Vagina (tissue), 2 donors: ENCODE measurements at regions not wholly inside any gene's neighbourhood (a gene's known extent, or its start where the extent isn't known, plus 50 kb on each side); places are given as distances from the start of the nearest gene placed in this dataset.

Source experiments
- DNase-seq, 2 donors: peaks; one replicate each; pipeline ENCODE4 v3.0.0-alpha.2; 2017; ENCODE audit errors: extremely low spot score in 2 of 2
- H3K27ac ChIP-seq: fragments of 200-600 bp; sonication (generic); one replicate; pipeline ENCODE4 v1.5.1; 2019
- H3K27me3 ChIP-seq: fragments of 200-600 bp; sonication (generic); one replicate; pipeline ENCODE4 v1.5.1; 2019
- H3K36me3 ChIP-seq, 2 donors: fragments of 200-600 bp; sonication (generic); one replicate each; pipeline ENCODE4 v1.5.1; 2017 to 2019
- H3K4me1 ChIP-seq: fragments of 200-600 bp; sonication (generic); one replicate; pipeline ENCODE4 v1.5.1; 2019
- H3K4me3 ChIP-seq, 2 donors: fragments of 200-600 bp; sonication (generic); 1 replicate in 1 of 2; 2 replicates in 1 of 2; pipeline ENCODE4 v1.5.1; 2016 to 2019
- H3K9me3 ChIP-seq: fragments of 200-600 bp; sonication (generic); one replicate; pipeline ENCODE4 v1.5.1; 2019
- CTCF ChIP-seq, 3 experiments: fragments of 450-650 bp in 2 of 3; fragments of 200-600 bp in 1 of 3; sonication (generic) in 1 of 3; IDR thresholded peaks; one replicate each; pipeline ENCODE4 v1.5.1; 2017 to 2019; ENCODE audit warnings: antibody characterized with exemption in 3 of 3, mild to moderate bottlenecking in 2 of 3, moderate library complexity in 2 of 3
- POLR2A ChIP-seq, 2 donors: fragments of 450-650 bp; IDR thresholded peaks; one replicate each; pipeline ENCODE4 v1.6.1; 2017; ENCODE audit warnings: antibody characterized with exemption in 2 of 2, mild to moderate bottlenecking in 2 of 2, moderate library complexity in 2 of 2
- POLR2AphosphoS5 ChIP-seq, 2 donors: sonication (generic); formaldehyde crosslinking; IDR thresholded peaks; one replicate each; pipeline ENCODE4 v1.9.0; 2017; ENCODE audit warnings: antibody characterized with exemption in 2 of 2, mild to moderate bottlenecking in 2 of 2, low read depth in 1 of 2; ENCODE audit not compliant: insufficient read depth in 1 of 2
- intact Hi-C: fragments of 100-400 bp; cut with DNase I; formaldehyde crosslinking; loops from one replicate; pipeline ENCODE4 v1.15.1; 2023

- TF ChIP-seq CTCF (IDR thresholded peaks at IDR 0.05): no peak
- TF ChIP-seq POLR2A (IDR thresholded peaks at IDR 0.05): no peak
- no peak for TF ChIP-seq POLR2AphosphoS5 (IDR thresholded peaks at IDR 0.05; ENCODE audit: insufficient read depth in 1 of 2, low read depth in 1 of 2)
- Histone ChIP-seq H3K4me3 (no peak overlapping the region), H3K27ac (no peak overlapping the region), H3K27me3 (no peaks in the 10 kb centered on the region), H3K36me3 (no peaks in the 10 kb centered on the region), H3K9me3 (no peaks in the 10 kb centered on the region), H3K4me1 (no peaks in the 10 kb centered on the region)
- no peak for DNase-seq
- intact Hi-C loops: no loop called here
Observed at GRCh38 chr4:28232376-28232775, 1371.7 kb downstream of the STIM2 start.

- no peak for TF ChIP-seq POLR2A (IDR thresholded peaks at IDR 0.05)
- TF ChIP-seq POLR2AphosphoS5 (IDR thresholded peaks at IDR 0.05; ENCODE audit: insufficient read depth in 1 of 2, low read depth in 1 of 2): no peak
- TF ChIP-seq CTCF (IDR thresholded peaks at IDR 0.05): no peak
- H3K27me3 ChIP-seq: no peaks in the 10 kb centered on the region
- H3K27ac ChIP-seq: no peak overlapping the region
- H3K4me1 ChIP-seq: no peaks in the 10 kb centered on the region
- no peaks in the 10 kb centered on the region for H3K9me3 ChIP-seq
- intact Hi-C loops: no loop called here
- DNase-seq: no peak
- no peak overlapping the region for H3K4me3 ChIP-seq
- no peaks in the 10 kb centered on the region for H3K36me3 ChIP-seq
Observed at GRCh38 chr4:28232951-28233350, 1372.3 kb downstream of the STIM2 start.

- no peaks in the 10 kb centered on the region for H3K9me3 ChIP-seq
- H3K4me3 ChIP-seq: no peak overlapping the region
- H3K4me1 ChIP-seq: no peaks in the 10 kb centered on the region
- H3K27ac ChIP-seq: no peak overlapping the region
- TF ChIP-seq POLR2A (IDR thresholded peaks at IDR 0.05): no peak
- no peak for TF ChIP-seq POLR2AphosphoS5 (IDR thresholded peaks at IDR 0.05; ENCODE audit: insufficient read depth in 1 of 2, low read depth in 1 of 2)
- no peak for TF ChIP-seq CTCF (IDR thresholded peaks at IDR 0.05)
- H3K27me3 ChIP-seq: no peaks in the 10 kb centered on the region
- no peak for DNase-seq
- intact Hi-C loops: no loop called here
- H3K36me3 ChIP-seq: no peaks in the 10 kb centered on the region
Observed at GRCh38 chr4:28233724-28234123, 1373.1 kb downstream of the STIM2 start.

- H3K4me3 ChIP-seq: no peak overlapping the region
- no peak for TF ChIP-seq POLR2A (IDR thresholded peaks at IDR 0.05)
- no peak for TF ChIP-seq POLR2AphosphoS5 (IDR thresholded peaks at IDR 0.05; ENCODE audit: insufficient read depth in 1 of 2, low read depth in 1 of 2)
- TF ChIP-seq CTCF (IDR thresholded peaks at IDR 0.05): no peak
- H3K9me3 ChIP-seq: no peaks in the 10 kb centered on the region
- no peaks in the 10 kb centered on the region for H3K36me3 ChIP-seq
- no peaks in the 10 kb centered on the region for H3K4me1 ChIP-seq
- intact Hi-C loops: no loop called here
- no peaks in the 10 kb centered on the region for H3K27me3 ChIP-seq
- DNase-seq: no peak
- no peak overlapping the region for H3K27ac ChIP-seq
Observed at GRCh38 chr4:28238876-28239275, 1378.2 kb downstream of the STIM2 start.

GRCh38 chr4:28241021-28241420 lies 1380.4 kb downstream of the STIM2 start:
- Histone ChIP-seq H3K36me3 (no peaks in the 10 kb centered on the region), H3K27me3 (no peaks in the 10 kb centered on the region), H3K4me3 (no peak overlapping the region), H3K4me1 (no peaks in the 10 kb centered on the region), H3K9me3 (no peaks in the 10 kb centered on the region), H3K27ac (no peak overlapping the region)
- no peak for DNase-seq
- TF ChIP-seq POLR2AphosphoS5 (IDR thresholded peaks at IDR 0.05; ENCODE audit: insufficient read depth in 1 of 2, low read depth in 1 of 2): no peak
- no peak for TF ChIP-seq CTCF (IDR thresholded peaks at IDR 0.05)
- TF ChIP-seq POLR2A (IDR thresholded peaks at IDR 0.05): no peak
- intact Hi-C loops: no loop called here
